Suppressor macrophage treated with lipopolysaccharide for 4 hours (primary cell): ENCODE measurements at regions not wholly inside any gene's neighbourhood (a gene's known extent, or its start where the extent isn't known, plus 50 kb on each side); places are given as distances from the start of the nearest gene placed in this dataset.

ENCODE experiments used
- DNase-seq: peaks from one replicate; pipeline ENCODE4 v3.0.0-alpha.2; 2020

DNA sequence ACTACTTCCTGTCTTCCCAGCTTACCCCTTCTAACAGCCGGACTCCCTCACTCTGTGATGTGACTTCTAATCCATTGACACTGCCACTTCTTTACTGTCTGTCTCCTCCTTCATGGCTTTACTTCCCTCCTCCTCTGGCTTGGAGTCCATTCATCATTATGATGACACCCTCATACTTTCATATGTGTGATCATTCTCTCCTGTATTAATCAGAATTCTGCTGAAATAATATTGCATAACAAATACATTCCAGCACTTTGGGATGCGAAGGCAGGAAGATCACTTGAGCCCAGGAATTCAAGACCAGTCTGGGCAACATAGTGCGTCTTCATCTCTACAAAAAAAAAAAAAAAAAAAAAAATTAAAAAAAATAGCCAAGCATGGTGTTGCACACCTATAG is 147.9 kb upstream of the BTBD3 start:
- DNase-seq = no peak

- no peak for DNase-seq
Measured at GRCh38 chr20:11772226-11772730, 145.4 kb upstream of the BTBD3 start.

DNA sequence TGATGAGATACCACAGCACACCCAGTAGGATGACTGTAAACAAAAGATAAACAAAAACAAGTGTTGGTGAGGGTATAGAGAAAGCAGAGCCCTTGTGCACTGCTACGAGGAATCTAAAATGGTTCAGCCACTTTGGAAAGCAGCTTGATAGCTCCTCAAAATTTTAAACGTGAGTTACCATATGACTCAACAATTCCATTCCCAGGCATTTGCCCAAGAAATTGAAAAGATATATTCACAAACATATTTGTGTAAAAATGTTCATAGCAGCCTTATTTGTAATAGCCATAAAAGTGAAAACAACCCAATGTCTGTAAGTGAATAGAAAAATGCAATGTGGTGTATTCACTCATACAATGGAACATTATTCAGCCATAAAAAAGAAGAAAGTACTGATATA is 141.0 kb upstream of the BTBD3 start:
- no peak for DNase-seq

DNA sequence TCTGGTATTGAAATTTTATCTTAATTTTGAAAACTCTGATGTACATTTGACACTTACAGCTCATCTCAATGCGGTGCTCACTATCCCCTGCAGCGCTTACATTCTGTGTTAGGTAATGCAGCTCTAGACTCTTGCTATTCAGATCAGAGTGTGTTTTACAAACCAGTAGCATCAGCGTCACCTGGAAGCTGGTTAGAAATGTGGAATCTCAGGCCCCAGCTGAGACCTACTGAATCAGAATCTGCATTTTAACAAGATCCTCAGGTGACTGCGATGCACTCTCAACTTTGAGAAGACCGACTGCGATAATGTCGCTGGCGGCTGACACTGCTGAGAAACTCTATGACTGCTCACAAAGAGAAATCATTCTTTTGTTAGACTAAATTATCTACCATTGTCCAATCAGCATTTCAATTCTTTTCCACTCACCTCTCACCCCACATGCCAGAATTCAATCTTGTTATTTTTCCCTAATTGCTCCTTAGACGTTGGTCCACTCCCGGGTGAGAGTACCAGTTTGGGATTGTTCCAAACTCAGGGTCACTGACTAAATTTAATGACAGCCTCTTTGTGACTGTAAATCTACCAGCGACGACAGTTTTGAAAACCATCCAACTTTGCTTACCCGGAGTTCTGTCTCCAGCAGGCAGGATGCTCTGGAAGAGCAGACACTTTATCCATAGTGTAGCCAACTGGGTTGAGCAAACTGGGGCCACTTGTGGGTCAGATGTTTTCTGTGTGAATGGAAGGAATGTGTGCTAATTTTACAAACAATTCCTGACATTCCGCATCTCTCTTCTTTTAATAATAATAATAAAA is 140.1 kb upstream of the BTBD3 start:
- DNase-seq = no peak

- DNase-seq = no peak
Measured at GRCh38 chr20:11778206-11778570, 139.5 kb upstream of the BTBD3 start.

- no peak for DNase-seq
Measured at GRCh38 chr20:11780765-11781369, 136.8 kb upstream of the BTBD3 start.

DNA sequence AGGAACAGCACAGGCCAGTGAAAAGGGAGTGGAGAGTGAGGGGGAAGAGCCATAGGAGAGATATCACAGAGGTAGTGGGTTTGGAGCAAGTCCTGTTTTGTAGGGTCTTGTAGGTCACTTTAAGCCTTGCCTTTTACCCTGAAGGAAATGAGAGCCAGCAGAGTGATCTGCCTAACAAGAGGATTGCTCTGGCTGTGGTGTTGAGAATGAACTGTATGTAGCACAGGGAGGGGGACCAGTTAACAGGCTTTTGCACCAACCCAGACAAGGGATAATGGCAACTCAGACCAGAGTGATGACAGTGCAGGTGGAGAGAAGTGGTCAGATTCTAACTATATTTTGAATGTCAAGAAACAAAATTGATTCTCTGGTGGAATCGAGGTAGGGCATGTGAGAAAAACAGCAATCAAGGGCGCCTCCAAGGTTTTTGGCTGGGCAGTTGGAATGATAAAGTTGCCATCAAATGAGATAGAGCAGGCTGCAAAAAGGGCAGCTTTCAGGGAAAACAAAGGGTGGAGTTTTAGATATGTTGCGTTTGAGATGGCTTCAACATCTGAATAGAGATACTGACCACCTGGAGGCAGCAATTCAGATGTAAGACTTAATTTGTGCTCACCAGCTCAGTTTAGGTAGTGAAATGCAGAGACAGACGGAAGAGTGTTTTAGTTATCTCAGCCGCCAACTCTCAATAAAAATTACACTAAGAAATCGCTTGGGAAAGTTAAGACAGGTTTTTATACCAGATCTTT is 134.4 kb upstream of the BTBD3 start:
- no peak for DNase-seq

- DNase-seq = no peak
Measured at GRCh38 chr20:11785885-11786507, 131.7 kb upstream of the BTBD3 start.

DNA sequence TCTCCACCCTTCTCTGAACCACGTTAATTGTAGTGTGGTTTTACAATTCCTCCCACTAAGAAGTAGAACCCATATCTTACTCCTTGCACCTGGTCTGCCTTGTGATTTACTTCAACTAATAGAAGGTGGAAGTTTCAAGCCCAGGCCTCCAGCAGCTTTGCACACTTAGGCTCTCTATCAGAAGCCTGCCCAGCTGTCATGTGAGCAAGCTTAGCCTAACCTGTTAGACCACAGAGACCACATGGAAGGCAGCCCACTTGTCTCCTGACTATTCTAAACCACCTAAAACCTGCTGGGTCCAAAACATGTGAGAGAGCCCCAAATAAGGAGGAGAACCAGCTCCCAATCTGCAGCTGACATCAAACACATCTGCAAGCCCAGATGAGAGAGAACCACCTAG is 127.6 kb upstream of the BTBD3 start:
- no peak for DNase-seq

DNA sequence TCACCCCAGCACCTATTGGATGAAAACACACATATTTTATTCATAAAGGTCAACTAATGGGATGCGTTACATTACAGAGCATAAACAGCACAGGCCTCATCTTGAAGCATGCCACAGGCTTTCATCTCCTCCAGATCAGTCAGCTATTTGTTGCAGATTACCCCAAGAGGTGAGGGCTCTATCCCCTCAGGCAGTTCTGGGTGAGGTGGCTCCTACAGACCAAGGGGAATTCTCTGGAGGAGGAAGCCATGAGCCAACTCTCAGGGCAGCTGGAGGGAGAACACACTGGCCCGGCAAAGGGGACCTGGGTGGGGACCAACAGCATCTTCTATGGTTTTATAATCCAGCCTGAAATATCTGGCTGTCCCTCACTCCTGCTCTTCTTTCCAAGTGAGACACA is 126.4 kb upstream of the BTBD3 start:
- no peak for DNase-seq

- no peak for DNase-seq
Measured at GRCh38 chr20:11791835-11792567, 125.7 kb upstream of the BTBD3 start.

GRCh38 chr20:11792568-11792953 is 125.1 kb upstream of the BTBD3 start:
- no peak for DNase-seq

- DNase-seq = no peak
Measured at GRCh38 chr20:11794525-11794924, 123.2 kb upstream of the BTBD3 start.

- DNase-seq = no peak
Measured at GRCh38 chr20:11795071-11795615, 122.5 kb upstream of the BTBD3 start.

DNA sequence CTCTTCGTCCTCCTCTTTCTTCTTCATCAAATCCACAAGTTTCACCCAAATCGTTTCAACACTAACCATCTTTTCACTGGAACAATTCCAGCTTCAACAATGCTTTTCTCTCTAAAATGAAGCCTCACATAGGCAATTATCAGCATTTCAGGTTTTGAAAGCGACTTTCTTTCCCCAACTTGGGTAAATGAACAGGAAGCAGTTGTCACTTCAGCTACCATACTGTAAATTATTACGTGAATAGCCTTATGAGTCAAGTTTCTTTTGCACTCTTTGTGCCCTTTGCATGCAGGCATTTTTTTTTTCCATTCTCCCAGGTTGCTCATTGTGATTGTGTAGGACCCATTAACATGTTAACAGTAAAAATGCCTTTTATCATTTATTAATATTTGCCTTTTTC is 121.7 kb upstream of the BTBD3 start:
- no peak for DNase-seq

DNA sequence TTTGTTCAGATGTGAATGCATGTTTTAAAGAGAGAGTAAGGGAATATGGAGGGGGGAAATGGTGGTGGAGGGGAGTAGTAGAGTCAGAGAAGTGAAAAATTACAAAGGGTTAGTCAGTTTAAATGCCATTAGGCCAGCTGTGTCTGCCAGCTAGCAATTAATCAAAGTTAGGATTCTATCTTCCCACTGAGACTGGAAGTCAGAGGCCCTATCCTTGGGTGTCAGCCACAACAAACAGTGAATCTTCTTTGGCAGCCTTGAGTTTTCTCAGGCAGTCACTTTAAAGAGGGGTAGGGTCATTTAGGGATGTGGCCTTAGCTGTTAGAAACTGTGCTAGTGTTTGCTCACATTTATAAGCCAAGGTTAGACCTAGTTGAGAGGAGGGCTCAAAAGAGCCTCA is 120.5 kb upstream of the BTBD3 start:
- no peak for DNase-seq

- no peak for DNase-seq
Measured at GRCh38 chr20:11799281-11799684, 118.4 kb upstream of the BTBD3 start.

- no peak for DNase-seq
Measured at GRCh38 chr20:11807054-11808048, 110.3 kb upstream of the BTBD3 start.

DNA sequence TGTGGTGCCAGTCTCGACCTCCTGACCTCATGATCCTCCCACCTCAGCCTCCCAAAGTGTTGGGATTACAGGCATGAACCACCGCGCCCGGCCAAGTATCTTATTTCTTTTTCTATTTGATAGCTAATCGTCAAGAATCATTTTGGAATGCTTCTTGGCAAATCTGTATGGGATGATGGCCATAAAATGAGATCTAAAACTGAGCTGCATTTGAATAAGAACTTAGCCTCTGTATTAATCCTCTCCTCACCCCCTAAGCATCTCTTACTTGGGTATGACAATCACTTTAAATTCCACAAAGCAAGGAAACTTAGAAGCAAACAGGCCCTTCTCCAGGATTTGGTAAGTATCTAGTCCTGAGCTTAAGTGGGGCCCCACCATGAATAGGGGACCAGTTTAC is 108.9 kb upstream of the BTBD3 start:
- no peak for DNase-seq

- no peak for DNase-seq
Measured at GRCh38 chr20:11810311-11811083, 107.2 kb upstream of the BTBD3 start.
